ENCODE measurements at regions not wholly inside any gene's neighbourhood (a gene's known extent, or its start where the extent isn't known, plus 50 kb on each side); places are given as distances from the start of the nearest gene placed in this dataset.
"Not testable (repeated sequence)": the region's sequence is repeated elsewhere in the genome, so short reads cannot be mapped to it uniquely, and the experiment has no call there.

- DNase-seq (ENCODE audit: low read depth in 2 of 3, low spot score in 2 of 3): no peak
These were observed 143.9 kb upstream of the PREP start for GRCh38 chr6:105546754-105547153.

DNA sequence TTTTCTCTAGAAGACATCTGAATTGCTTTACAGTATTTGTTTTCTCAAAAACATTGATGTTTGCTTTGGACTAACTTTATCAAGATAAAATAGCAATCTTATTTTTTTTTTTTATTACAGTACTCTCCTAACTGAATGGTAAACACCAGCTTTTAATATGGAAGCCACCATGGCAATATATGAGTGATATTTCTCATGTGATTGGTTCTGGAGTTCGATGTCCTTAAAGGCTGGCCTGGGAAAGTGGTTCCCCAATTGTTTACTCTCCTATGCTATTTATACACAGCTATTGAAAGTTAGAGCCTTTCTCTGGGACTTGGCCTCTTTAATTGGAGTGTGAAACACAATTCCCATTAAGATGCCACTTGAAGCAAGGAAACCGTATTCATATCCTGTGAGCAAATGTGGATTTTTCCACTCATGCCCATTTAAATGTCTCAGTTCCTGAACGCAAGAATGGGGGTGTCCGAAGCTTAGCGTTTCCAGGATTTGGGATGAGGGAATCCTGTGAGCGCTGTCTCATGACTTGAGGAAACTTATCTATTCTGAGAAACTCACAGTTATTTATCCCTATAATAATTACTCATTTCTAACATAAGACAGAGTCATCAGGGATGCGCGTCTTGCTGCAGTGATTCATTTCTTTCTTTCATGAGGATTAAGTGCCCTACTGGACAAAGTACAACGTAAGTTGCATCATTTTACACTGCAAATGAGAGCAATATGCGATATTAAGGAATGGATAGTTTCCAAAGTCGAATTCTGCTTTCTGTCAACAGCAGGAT lies 143.3 kb upstream of the PREP start:
- no peak for DNase-seq (ENCODE audit: low read depth in 2 of 3, low spot score in 2 of 3)

- no peak for DNase-seq (ENCODE audit: low read depth in 2 of 3, low spot score in 2 of 3)
These were observed 142.5 kb upstream of the PREP start for GRCh38 chr6:105545228-105545920.

GRCh38 chr6:105539911-105540310 lies 137.0 kb upstream of the PREP start:
- DNase-seq (ENCODE audit: low read depth in 2 of 3, low spot score in 2 of 3): no peak

DNA sequence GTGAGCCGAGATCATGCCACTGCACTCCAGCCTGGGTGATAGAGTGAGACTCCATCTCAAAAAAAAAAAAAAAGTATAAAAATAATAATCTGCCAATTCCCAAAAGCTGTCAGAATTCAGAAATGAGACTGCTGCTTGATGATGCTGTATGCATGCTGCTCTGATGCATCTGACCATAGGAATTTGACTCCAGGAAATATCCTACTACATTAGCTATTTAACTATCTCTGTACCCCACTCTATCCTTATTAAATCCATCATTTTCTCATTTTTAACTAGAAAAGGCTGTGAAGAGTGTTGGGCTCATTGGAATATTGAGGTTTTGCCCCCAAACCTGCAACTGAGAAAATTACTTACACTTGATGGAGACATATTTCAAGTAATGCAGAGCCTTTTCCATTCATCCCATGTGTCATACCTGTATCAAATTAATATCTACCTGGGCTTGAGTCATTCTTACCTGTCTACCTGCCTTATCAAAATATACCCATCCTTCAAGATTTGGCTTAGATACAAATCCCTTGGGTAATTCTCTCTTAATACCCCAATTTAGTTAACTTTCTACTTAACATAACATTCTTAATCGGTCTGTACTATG lies 135.2 kb upstream of the PREP start:
- no peak for DNase-seq (ENCODE audit: low read depth in 2 of 3, low spot score in 2 of 3)

GRCh38 chr6:105536961-105537360 lies 134.1 kb upstream of the PREP start:
- DNase-seq (ENCODE audit: low read depth in 2 of 3, low spot score in 2 of 3): no peak

- DNase-seq (ENCODE audit: low read depth in 2 of 3, low spot score in 2 of 3): no peak
These were observed 130.4 kb upstream of the PREP start for GRCh38 chr6:105533301-105533700.

GRCh38 chr6:105526225-105526872 lies 123.5 kb upstream of the PREP start:
- no peak for DNase-seq (ENCODE audit: low read depth in 2 of 3, low spot score in 2 of 3)

- no peak for DNase-seq (ENCODE audit: low read depth in 2 of 3, low spot score in 2 of 3)
These were observed 119.9 kb upstream of the PREP start for GRCh38 chr6:105522626-105523322.

GRCh38 chr6:105519954-105520353 lies 117.1 kb upstream of the PREP start:
- DNase-seq (ENCODE audit: low read depth in 2 of 3, low spot score in 2 of 3): no peak

GRCh38 chr6:105518993-105519392 lies 116.1 kb upstream of the PREP start:
- not testable (repeated sequence) for DNase-seq (ENCODE audit: low read depth in 2 of 3, low spot score in 2 of 3)

DNA sequence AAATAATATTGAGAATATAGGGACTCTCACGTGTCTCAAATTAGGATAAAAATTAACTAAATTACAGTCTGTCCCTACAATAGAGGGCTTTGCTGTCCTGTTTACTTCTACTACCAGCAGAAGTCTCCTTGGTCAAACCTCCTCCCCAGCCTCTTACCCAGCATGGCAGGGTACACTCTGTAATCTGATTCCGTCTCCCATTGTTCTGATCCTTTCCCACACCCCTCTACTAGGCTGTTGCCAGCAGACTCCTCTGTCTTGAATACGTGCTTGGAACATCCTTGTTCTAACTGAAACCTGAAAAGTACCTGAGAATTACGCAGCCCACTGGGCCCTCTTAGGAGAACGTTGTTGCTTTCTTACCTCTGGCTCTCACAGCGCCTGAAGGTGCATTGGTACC lies 112.2 kb upstream of the PREP start:
- no peak for DNase-seq (ENCODE audit: low read depth in 2 of 3, low spot score in 2 of 3)

- DNase-seq (ENCODE audit: low read depth in 2 of 3, low spot score in 2 of 3): no peak
These were observed 111.4 kb upstream of the PREP start for GRCh38 chr6:105514306-105514705.

GRCh38 chr6:105511639-105512038 lies 108.8 kb upstream of the PREP start:
- DNase-seq (ENCODE audit: low read depth in 2 of 3, low spot score in 2 of 3): no peak

DNA sequence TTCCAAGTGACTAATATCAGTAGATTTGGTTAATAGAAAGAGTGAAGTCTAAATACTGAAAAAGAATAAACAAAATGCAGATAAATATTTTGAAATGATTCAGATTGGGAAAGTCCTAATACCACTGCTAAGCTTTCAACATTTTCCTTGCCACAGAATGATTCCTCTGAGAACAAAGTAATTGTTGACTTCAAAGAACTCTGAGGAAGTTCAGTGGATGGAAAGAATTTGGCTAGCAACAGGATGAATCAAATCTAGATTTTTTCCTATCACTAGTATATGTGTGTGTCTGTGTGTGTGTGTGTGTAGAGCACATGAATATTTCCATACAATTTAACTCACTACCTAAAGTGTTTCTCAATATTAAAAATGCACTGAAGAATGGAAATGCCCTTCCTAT lies 107.9 kb upstream of the PREP start:
- no peak for DNase-seq (ENCODE audit: low read depth in 2 of 3, low spot score in 2 of 3)

DNA sequence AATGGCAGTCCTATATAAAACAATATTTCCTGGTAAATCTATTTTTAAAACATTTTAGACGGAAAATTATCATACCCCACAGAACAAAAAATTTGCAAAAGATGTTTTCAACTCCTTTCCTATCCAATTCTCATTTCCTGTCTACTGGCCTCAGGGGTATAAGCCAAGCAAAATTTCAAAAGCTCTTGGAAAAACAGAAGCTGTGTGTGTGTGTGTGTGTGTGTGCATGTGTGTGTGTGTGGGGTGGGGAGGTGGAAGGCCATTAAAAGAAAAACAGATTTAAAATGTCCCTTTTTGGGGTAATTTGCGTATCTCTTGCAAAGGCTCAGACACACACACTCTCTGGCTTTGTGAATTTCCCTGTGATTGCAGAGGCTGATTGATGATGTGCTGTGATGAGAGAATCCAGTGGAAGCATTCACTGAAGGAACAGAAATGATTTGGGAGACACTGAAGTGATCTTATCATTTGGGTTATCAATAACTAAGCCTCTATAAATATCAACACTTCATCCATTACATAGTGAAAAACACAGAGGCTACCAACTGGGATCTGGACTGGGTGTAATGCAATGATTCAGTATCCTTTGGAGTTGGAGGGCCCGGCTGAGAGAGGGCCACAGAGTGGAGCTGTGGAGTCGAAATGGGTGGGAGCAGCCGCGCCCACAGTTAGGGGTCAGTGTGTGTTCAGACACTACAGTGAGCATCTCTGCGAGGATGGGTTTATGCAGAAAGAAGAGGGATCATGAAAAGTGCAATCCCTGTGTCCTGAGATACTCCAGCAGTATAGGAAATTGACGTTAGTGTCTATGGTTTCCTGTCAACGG lies 106.8 kb upstream of the PREP start:
- no peak for DNase-seq (ENCODE audit: low read depth in 2 of 3, low spot score in 2 of 3)

- no peak for DNase-seq (ENCODE audit: low read depth in 2 of 3, low spot score in 2 of 3)
These were observed 104.9 kb upstream of the PREP start for GRCh38 chr6:105507811-105508210.

DNA sequence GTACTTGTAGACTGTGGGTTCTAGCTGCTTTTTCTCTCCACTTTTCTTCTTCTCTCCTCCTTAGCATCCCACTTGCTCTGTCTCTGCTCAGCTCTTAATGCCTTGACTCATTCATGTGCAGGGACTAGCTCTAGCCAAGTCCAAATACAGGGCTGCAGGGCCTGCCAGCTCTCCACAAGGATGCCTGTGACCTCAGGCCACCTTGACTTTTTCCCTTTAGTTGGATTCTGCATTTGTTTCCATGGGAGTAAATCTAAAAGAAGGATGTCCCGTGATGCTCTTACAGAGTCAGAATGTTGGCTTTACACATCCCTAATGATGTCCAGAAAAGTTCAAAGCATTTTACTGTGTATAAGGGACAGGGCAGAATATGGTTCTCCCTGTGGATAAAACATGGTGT lies 101.8 kb upstream of the PREP start:
- no peak for DNase-seq (ENCODE audit: low read depth in 2 of 3, low spot score in 2 of 3)

DNA sequence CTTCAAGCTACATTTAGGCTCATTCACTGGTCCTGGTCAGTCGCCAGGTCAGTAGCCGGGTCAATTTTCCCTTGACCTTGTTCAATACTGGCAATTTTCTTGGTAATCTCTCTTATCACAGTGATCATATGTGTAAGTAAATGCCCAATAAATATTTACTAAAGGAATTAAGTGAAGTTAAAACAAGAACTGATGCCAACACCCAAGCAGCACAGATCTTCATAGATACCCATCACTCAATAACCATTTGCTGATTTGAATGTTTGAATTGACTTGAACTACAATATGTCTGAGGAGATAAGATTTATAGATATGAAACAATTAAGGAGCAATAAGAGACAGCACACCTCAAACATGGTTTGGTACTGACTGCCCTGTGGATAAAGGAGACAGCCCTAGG lies 100.8 kb upstream of the PREP start:
- DNase-seq (ENCODE audit: low read depth in 2 of 3, low spot score in 2 of 3): no peak

GRCh38 chr6:105501826-105502344 lies 99.0 kb upstream of the PREP start:
- no peak for DNase-seq (ENCODE audit: low read depth in 2 of 3, low spot score in 2 of 3)
